ENCODE measurements at regions not wholly inside any gene's neighbourhood (a gene's known extent, or its start where the extent isn't known, plus 50 kb on each side); places are given as distances from the start of the nearest gene placed in this dataset.

DNA sequence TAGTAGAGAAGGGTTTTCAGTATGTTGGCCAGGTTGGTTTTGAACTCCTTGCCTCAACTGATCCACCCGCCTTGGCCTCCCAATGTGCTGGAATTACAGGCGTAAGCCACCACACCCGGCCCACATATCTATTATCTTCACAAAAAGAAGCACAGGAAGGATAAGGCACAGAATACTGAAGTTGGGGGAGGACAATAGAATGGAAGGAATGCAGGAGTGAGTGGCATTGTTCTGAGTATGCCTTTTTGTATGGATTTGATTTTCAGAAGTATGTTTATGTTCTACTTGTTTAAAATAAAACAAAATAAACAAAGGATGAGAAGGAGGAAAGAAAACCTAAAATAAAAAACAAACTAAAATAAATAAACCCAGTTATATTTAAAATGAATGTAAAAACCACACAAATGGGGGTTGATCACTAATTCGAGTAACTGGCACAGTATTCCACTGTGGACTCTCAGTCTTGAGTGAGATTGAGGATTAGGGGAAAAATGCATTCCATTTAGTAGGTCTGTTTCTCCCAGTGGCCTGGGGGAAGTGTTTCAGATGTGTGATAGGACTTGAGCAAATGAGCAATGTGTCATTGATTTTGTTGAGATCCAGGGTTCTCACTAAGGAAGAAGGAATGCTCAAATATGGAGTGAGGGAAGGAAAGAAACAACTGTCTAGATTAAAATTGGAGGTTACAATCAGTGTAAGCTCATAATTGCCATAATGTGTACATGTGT is 109.0 kb upstream of the C1QTNF7 start:
- TF ChIP-seq, protein P1, sequence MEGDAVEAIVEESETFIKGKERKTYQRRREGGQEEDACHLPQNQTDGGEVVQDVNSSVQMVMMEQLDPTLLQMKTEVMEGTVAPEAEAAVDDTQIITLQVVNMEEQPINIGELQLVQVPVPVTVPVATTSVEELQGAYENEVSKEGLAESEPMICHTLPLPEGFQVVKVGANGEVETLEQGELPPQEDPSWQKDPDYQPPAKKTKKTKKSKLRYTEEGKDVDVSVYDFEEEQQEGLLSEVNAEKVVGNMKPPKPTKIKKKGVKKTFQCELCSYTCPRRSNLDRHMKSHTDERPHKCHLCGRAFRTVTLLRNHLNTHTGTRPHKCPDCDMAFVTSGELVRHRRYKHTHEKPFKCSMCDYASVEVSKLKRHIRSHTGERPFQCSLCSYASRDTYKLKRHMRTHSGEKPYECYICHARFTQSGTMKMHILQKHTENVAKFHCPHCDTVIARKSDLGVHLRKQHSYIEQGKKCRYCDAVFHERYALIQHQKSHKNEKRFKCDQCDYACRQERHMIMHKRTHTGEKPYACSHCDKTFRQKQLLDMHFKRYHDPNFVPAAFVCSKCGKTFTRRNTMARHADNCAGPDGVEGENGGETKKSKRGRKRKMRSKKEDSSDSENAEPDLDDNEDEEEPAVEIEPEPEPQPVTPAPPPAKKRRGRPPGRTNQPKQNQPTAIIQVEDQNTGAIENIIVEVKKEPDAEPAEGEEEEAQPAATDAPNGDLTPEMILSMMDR (IDR thresholded peaks at IDR 0.05; ENCODE audit: insufficient read depth, low read depth, low read length, missing control alignments): no peak
- DNase-seq (ENCODE audit: low read depth): peak; percentile 5
- no peak overlapping the region for H3K4me3 ChIP-seq (ENCODE audit: low read length)

DNA sequence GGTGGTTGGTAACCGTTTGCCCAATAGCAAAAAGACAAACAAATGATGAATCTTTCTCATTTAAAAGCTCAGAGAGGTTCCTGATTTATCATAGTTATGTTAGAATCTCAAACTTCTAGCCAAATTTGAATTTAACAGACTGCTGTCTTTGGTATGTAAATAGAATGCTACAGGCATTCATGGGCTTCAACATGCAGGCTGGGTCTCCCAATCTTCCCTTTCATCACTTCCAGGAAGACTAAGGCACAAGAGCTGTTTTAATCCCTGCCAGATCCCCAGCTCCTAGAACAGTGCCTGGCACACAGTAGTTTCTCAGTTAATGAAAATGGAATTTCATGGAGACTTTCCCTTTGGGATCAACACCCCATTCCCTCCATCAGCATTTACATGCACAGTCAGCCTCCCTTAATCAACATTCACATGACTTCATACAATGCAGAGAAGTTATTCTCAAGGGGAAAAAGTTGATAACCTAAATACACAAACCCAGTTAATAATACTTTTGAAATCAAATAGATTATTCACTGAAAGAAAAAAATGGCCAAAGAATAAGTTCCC is 107.6 kb upstream of the C1QTNF7 start:
- H3K4me3 ChIP-seq (ENCODE audit: low read length): no peak overlapping the region
- DNase-seq (ENCODE audit: low read depth): no peak
- TF ChIP-seq, protein P1 (IDR thresholded peaks at IDR 0.05; ENCODE audit: insufficient read depth, low read depth, low read length, missing control alignments): no peak

DNA sequence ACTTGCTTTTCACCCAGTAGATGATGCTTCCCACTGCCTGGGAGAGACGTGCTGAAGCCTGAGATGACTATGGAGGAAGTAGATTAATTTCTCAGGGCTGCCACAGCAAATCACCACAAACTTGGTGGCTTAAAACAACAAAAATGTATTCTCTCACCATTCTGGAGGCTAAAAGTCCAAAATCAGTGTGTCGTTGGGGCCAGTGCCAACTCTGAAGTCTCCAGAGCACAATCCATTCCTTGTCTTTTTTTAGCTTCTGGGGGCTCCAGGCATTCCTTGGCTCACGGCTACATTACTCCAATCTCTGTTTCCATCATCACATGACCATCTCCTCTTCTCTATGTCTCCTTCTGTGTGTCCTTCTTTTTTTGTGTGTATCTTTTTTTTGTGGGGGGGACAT is 105.8 kb upstream of the C1QTNF7 start:
- H3K4me3 ChIP-seq (ENCODE audit: low read length): no peak overlapping the region
- no peak for DNase-seq (ENCODE audit: low read depth)
- TF ChIP-seq, protein P1 (IDR thresholded peaks at IDR 0.05; ENCODE audit: insufficient read depth, low read depth, low read length, missing control alignments): no peak

DNA sequence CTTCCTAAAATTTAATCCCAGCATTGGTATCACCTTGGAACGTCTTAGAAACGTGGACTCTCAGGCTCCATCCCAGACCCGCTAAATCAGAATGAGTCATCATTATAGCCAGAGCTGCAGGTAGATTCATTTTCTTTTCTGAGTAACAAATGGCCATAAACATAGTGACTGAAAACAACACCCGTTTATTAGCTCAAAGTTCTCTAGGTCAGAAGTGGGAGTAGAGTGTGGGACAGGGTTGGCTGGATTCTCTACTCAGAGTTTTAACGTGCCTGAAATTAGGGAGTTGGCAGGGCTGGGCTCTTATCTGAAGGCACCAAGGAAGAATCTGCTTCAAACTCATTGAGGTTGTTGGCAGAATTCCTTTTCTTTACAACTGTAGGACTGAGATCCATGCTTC is 101.8 kb upstream of the C1QTNF7 start:
- TF ChIP-seq, protein P1 (IDR thresholded peaks at IDR 0.05; ENCODE audit: insufficient read depth, low read depth, low read length, missing control alignments): no peak
- H3K4me3 ChIP-seq (ENCODE audit: low read length): no peak overlapping the region
- DNase-seq (ENCODE audit: low read depth): no peak

DNA sequence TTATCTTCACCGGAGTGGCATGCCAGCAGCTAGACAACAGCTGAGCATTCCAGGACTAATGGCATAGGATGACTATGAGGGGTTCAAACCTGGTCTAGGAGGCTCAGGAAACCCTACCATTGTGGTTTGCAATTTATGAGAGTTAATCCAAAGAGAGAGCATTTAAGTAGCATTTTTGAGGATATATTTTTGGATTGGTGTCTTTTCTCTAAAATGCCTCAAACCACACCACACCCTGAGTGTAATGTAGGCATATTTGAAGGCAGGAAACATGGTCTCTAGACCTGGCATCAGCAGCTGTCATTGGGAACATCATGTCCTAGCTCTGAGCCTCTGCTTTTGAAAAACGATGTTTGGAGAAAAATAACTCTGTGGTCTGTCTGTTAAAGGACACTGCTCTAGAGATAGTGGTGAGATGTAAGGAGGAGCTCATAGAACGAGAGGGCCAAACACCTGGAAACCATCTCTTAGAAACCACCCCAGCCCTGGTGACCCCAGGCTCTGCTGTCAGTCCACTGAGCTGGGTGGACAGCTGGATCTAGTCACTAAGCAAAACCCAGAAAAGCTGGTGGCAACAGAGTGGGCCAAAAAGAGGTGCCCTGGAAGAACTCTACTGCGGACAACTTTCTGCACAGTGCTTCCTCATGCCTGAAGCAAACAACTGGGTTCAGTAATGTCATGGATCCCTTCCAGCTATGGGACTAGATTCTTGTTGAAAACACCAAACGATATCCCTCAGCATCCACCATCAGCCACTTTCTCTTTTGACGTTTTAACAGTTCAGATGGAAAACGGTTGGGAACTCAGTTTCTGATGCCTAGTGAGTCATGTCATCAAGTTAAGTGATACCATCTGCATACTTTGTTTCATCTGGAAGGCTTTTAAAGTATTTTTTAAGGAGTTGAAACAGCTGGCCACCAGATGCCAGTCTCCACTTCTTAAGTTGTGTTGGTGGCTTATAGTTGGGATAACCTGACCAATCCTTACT is 100.2 kb upstream of the C1QTNF7 start:
- no peak overlapping the region for H3K4me3 ChIP-seq (ENCODE audit: low read length)
- TF ChIP-seq, protein P1 (IDR thresholded peaks at IDR 0.05; ENCODE audit: insufficient read depth, low read depth, low read length, missing control alignments): no peak
- DNase-seq (ENCODE audit: low read depth): no peak

DNA sequence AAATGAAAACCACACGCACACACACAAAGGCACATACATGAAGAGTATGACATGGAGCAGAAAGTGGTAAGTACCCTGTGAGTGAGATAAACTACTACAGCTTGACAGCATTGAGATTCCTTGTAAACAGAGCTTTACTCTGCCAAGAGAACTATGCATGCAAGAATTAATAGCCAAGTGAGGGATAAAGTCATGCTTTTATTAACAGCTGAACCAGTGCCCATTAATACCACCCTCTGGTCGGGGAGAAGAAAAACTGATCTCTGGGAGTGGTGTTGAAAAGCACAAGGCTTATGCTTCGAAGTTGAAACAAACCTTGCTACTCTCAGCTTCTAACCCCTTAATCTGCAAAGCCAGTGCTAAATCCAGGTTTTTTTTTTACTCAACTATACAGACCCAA is 95.9 kb upstream of the C1QTNF7 start:
- DNase-seq (ENCODE audit: low read depth): no peak
- TF ChIP-seq, protein P1 (IDR thresholded peaks at IDR 0.05; ENCODE audit: insufficient read depth, low read depth, low read length, missing control alignments): no peak

More for the DNA sequence above, 95.9 kb upstream of the C1QTNF7 start:
- H3K4me3 ChIP-seq (ENCODE audit: low read length): no peak overlapping the region

All from epithelial cell of esophagus (primary cell).